ENCODE measurements at regions not wholly inside any gene's neighbourhood (a gene's known extent, or its start where the extent isn't known, plus 50 kb on each side); places are given as distances from the start of the nearest gene placed in this dataset.

DNA sequence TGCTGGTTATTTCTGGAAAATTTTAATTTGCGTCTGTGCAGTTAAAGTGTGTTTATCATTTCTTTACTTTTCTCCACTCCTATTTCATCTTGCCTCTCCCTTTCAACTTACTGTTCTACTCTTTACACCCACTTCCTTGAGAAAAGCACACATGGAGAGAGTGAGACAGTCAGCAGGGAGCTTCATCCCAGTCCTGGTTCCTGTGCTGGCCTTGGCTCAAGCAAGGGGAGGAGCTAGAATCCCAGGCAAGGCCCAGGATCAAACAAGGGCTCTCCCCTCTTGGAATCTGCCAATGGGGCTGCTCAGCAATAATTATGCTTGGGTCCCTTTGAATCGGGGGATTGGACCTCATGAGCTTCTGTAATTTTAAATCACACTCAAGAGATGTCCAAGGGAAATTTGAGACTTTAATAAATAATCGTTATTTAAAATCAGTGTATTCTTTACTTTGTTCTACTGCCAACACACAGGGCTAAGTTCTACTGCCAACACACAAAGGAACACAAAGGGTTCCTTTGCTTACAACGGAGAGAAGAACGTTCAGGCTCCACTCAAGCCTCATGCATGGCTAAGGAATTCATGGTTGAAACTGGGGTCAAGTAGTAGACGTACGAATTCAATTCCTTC lies 439.3 kb upstream of the DAB2 start:
- DNase-seq (ENCODE audit: low read depth in 2 of 2): no peak
- no peak for TF ChIP-seq CTCF (IDR thresholded peaks at IDR 0.05; ENCODE audit: low read depth, low read length)

GRCh38 chr5:39857041-39857440 lies 432.3 kb upstream of the DAB2 start:
- no peak overlapping the region for H3K4me3 ChIP-seq (replicated peaks in 1 of 2; ENCODE audit: low read depth in 2 of 2, low read length in 2 of 2)
- TF ChIP-seq CTCF (IDR thresholded peaks at IDR 0.05; ENCODE audit: low read depth, low read length): no peak
- no peak for DNase-seq (ENCODE audit: low read depth in 2 of 2)

More for the DNA sequence above, 439.3 kb upstream of the DAB2 start:
- H3K4me3 ChIP-seq (replicated peaks in 1 of 2; ENCODE audit: low read depth in 2 of 2, low read length in 2 of 2): no peak overlapping the region

GRCh38 chr5:39854771-39855410 lies 430.1 kb upstream of the DAB2 start:
- no peak for DNase-seq (ENCODE audit: low read depth in 2 of 2)
- H3K4me3 ChIP-seq (replicated peaks in 1 of 2; ENCODE audit: low read depth in 2 of 2, low read length in 2 of 2): no peak overlapping the region
- no peak for TF ChIP-seq CTCF (IDR thresholded peaks at IDR 0.05; ENCODE audit: low read depth, low read length)

DNA sequence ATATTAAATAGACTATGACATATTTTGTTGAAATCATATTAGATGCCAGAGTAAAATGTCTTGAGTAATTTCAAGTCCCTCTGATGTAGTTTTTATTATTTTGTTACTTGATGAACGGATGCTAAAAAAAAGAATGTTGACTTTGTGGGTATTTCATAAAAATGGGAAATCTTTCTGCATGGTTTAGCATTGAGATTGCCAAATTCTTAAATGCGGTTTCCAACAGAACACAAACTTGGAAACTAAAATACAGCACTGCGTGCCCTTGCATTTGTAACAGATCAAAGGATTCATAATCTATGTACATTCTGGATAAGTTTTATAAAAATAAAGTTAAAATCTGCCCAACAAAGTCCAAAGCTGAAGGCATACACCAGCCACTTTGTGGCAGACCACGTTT lies 425.5 kb upstream of the DAB2 start:
- no peak for DNase-seq (ENCODE audit: low read depth in 2 of 2)
- H3K4me3 ChIP-seq (replicated peaks in 1 of 2; ENCODE audit: low read depth in 2 of 2, low read length in 2 of 2): no peak overlapping the region
- no peak for TF ChIP-seq CTCF (IDR thresholded peaks at IDR 0.05; ENCODE audit: low read depth, low read length)

DNA sequence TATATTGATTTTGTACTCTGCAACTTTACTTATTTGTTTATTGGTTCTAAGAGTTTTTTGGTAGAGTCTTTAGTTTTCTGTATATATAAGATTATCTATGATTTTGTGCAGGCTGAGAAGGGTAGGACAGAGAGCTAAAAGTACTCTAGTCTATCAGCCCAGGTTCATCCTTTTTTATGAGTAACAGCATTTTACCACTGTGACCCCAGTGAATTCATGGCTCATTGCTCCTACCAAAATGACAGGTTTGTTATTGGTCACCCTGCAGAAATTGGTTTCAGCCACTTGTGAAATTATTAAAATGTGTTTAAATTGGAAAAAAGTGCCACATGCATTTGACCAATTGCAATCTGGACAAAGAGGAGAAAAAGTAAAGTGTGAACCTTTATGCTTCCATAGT lies 421.4 kb upstream of the DAB2 start:
- no peak for DNase-seq (ENCODE audit: low read depth in 2 of 2)
- TF ChIP-seq CTCF (IDR thresholded peaks at IDR 0.05; ENCODE audit: low read depth, low read length): no peak
- no peak overlapping the region for H3K4me3 ChIP-seq (replicated peaks in 1 of 2; ENCODE audit: low read depth in 2 of 2, low read length in 2 of 2)

GRCh38 chr5:39843767-39844166 lies 419.0 kb upstream of the DAB2 start:
- TF ChIP-seq CTCF (IDR thresholded peaks at IDR 0.05; ENCODE audit: low read depth, low read length): no peak

More at GRCh38 chr5:39843767-39844166, 419.0 kb upstream of the DAB2 start:
- DNase-seq (ENCODE audit: low read depth in 2 of 2): no peak
- no peak overlapping the region for H3K4me3 ChIP-seq (replicated peaks in 1 of 2; ENCODE audit: low read depth in 2 of 2, low read length in 2 of 2)
